ENCODE measurements at regions not wholly inside any gene's neighbourhood (a gene's known extent, or its start where the extent isn't known, plus 50 kb on each side); places are given as distances from the start of the nearest gene placed in this dataset.

- TF ChIP-seq AFF4 (CRISPR knock-in tag; IDR thresholded peaks at IDR 0.05; ENCODE audit: borderline replicate concordance) (no peak), MYBL2 (CRISPR knock-in tag; IDR thresholded peaks at IDR 0.05) (no peak), TCF7 (CRISPR knock-in tag; IDR thresholded peaks at IDR 0.05; ENCODE audit: low read depth) (no peak)
Measured at GRCh38 chr5:25754895-25755294, 1110.1 kb upstream of the CDH10 start.

All from WTC11 (cell line).